Gastroesophageal sphincter (tissue), 4 donors: ENCODE measurements at regions not wholly inside any gene's neighbourhood (a gene's known extent, or its start where the extent isn't known, plus 50 kb on each side); places are given as distances from the start of the nearest gene placed in this dataset.
A peak's percentile ranks its signal among the peaks of the same experiment; 100 is the strongest.

Source experiments
- ATAC-seq: fragments of 150-250 bp; one replicate; pipeline ENCODE4 v1.9.1; 2016; ENCODE audit warnings: mild to moderate bottlenecking, moderate library complexity
- H3K27ac ChIP-seq, 4 donors: fragments of 200-600 bp; sonication (generic) in 3 of 4; 1 replicate in 3 of 4; 2 replicates in 1 of 4; pipeline ENCODE4 v1.5.1; 2016 to 2019
- H3K27me3 ChIP-seq: fragments of 200-600 bp; sonication (generic); one replicate; pipeline ENCODE4 v1.5.1; 2019
- H3K36me3 ChIP-seq, 2 donors: fragments of 200-600 bp; sonication (generic); one replicate each; pipeline ENCODE4 v1.5.1; 2019; ENCODE audit warnings: control low read depth in 1 of 2
- H3K4me1 ChIP-seq, 3 donors: fragments of 200-600 bp; sonication (generic); 1 replicate in 2 of 3; 2 replicates in 1 of 3; pipeline ENCODE4 v1.5.1; 2016 to 2019; ENCODE audit warnings: control low read depth in 2 of 3
- H3K4me3 ChIP-seq, 2 donors: fragments of 200-600 bp; sonication (generic); one replicate each; pipeline ENCODE4 v1.5.1; 2019; ENCODE audit warnings: mild to moderate bottlenecking in 1 of 2, moderate library complexity in 1 of 2
- H3K9me3 ChIP-seq, 3 donors: fragments of 200-600 bp; sonication (generic); one replicate each; pipeline ENCODE4 v1.5.1; 2017 to 2019; ENCODE audit warnings: control low read depth in 2 of 3
- EP300 ChIP-seq: sonication (generic); formaldehyde crosslinking; IDR thresholded peaks from one replicate; pipeline ENCODE4 v1.6.1; 2017; ENCODE audit warnings: antibody characterized with exemption, mild to moderate bottlenecking
- POLR2A ChIP-seq, 2 donors: fragments of 450-650 bp; IDR thresholded peaks; one replicate each; pipeline ENCODE4 v1.6.1; 2017; ENCODE audit warnings: antibody characterized with exemption in 2 of 2, mild to moderate bottlenecking in 2 of 2, moderate library complexity in 1 of 2
- POLR2AphosphoS5 ChIP-seq: sonication (generic); formaldehyde crosslinking; IDR thresholded peaks from one replicate; pipeline ENCODE4 v1.6.1; 2017; ENCODE audit warnings: antibody characterized with exemption
- WGBS, 2 donors: methylation state at CpG; one replicate each; pipeline ENCODE4 v1.1.5; 2018; ENCODE audit warnings: low coverage in 1 of 2; 5-methylcytosine and 5-hydroxymethylcytosine counted together
- TF ChIP-seq, protein P1 (sequence below), 4 experiments: fragments of 200-600 bp in 2 of 4; fragments of 450-650 bp in 2 of 4; sonication (generic) in 1 of 4; IDR thresholded peaks; one replicate each; pipeline ENCODE4 v1.5.1; 2017 to 2019; ENCODE audit warnings: antibody characterized with exemption in 4 of 4, mild to moderate bottlenecking in 2 of 4, moderate library complexity in 2 of 4

DNA sequence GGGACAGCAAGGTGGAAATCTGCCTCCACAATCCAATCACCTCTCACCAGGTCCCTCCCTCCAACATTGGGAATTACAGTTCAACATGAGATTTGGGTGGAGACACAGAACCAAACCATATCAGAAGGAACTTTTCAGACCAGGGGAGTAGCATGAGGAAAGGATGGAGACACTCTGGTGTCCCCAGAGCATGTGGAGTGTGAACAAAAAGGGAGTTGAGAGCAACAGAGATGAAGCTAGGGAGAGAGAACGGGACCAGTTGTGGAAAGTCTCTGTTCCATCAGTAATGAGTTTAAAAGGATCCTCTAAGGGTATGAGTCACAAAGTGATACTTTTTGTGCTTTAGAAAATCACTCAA lies 382.0 kb downstream of the SFMBT2 start:
- no peaks in the 10 kb centered on the region for H3K36me3 ChIP-seq
- H3K9me3 ChIP-seq, result no peaks in the 10 kb centered on the region
- ATAC-seq, result no peak
- H3K4me3 ChIP-seq, result no peak overlapping the region
- H3K4me1 ChIP-seq, result no peaks in the 10 kb centered on the region
- TF ChIP-seq POLR2A (IDR thresholded peaks at IDR 0.05), result no peak
- TF ChIP-seq POLR2AphosphoS5, result no peak
- TF ChIP-seq EP300, result no peak
- TF ChIP-seq, protein P1, sequence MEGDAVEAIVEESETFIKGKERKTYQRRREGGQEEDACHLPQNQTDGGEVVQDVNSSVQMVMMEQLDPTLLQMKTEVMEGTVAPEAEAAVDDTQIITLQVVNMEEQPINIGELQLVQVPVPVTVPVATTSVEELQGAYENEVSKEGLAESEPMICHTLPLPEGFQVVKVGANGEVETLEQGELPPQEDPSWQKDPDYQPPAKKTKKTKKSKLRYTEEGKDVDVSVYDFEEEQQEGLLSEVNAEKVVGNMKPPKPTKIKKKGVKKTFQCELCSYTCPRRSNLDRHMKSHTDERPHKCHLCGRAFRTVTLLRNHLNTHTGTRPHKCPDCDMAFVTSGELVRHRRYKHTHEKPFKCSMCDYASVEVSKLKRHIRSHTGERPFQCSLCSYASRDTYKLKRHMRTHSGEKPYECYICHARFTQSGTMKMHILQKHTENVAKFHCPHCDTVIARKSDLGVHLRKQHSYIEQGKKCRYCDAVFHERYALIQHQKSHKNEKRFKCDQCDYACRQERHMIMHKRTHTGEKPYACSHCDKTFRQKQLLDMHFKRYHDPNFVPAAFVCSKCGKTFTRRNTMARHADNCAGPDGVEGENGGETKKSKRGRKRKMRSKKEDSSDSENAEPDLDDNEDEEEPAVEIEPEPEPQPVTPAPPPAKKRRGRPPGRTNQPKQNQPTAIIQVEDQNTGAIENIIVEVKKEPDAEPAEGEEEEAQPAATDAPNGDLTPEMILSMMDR (IDR thresholded peaks at IDR 0.05), result no peak
- no peaks in the 10 kb centered on the region for H3K27me3 ChIP-seq
- 79 to 88% methylated on average over 1 of the region's 1 CpG for WGBS, 2 donors
- no peak overlapping the region for H3K27ac ChIP-seq

DNA sequence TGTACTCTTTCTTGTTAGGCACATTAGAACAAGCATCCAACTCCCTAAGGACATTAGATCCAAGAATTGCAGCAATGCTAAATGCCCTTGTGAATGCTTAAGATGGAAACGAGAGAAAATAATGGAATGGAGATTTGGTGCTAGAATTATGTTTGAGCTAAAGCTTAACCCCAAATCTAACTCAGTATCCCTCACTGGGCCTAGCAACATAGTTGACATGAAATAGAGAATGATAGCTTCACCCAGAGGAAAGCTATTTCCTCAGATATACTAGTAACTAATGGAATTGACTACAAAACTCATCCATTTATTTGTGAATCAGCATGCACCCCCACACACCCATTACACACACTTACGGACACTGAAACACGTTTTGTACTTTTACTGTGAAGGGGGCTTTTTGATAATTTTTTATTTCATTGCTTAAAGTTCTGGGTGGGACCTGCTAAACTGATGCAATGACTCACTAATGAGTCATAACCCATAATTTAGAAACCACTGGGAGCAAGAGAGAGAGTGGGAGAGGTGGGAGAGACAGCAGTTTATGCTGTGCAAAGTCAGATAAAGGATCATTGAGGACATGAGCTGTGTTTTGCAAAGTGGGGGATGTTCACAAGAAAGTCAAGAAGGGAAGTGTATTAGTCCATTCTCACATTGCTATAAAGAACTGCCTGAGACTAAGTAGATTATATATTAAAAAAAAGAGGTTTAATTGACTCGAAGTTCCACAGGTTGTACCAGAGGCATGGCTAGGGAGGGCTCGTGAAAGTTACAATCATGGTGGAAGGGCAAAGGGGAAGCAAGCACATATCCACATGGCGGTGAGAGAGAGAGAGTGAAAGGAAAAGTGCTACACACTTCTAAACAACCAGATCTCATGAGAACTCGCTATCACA lies 382.7 kb downstream of the SFMBT2 start:
- peak; percentile 76 for ATAC-seq
- Histone ChIP-seq H3K9me3 (peaks cover 0 to 4% (median 0%) of the 10 kb centered on the region in 3 donors), H3K36me3 (no peaks in the 10 kb centered on the region), H3K4me1 (no peaks in the 10 kb centered on the region), H3K27me3 (no peaks in the 10 kb centered on the region), H3K27ac (no peak overlapping the region), H3K4me3 (no peak overlapping the region)
- WGBS, 2 donors, result 61 to 82% methylated on average over 7 of the region's 7 CpGs
- TF ChIP-seq POLR2AphosphoS5 (peak; percentile 19), EP300 (no peak)

DNA sequence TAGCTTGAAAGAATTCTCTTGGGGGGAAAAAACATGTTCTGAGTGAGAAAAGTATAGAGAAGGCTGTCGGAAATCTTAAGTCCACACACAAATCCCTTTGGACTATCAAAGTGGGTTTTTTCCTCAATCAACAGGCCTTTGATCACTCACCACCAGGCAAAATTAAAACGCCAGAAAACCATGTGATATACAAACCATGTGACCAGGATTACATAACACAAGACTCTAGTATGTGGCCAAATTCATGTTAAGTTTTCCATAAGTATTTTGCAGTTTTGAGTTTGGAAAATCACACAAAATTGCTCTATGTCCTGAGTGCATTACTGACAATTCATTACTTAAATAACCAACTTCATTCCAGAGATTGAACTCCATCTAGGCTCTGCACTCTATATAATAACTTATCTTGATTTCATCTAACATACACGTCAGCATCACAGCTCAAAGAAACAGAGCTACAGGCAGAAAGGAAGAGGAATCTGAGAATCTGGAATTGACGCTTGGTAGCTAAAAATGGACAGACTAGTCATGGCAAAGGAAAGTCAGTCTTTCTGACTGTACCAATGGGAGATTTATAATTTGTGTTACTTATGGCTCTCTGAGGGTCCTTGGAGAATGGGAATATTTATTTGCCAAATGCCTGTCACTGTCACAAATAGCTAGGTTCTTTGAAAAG lies 383.5 kb downstream of the SFMBT2 start:
- Histone ChIP-seq H3K27ac (no peak overlapping the region), H3K36me3 (no peaks in the 10 kb centered on the region), H3K27me3 (no peaks in the 10 kb centered on the region), H3K4me1 (no peaks in the 10 kb centered on the region), H3K9me3 (peaks cover 0 to 7% (median 0%) of the 10 kb centered on the region in 3 donors), H3K4me3 (no peak overlapping the region)
- TF ChIP-seq POLR2AphosphoS5, result no peak
- TF ChIP-seq EP300, result no peak
- TF ChIP-seq, protein P1 (IDR thresholded peaks at IDR 0.05), result no peak
- no peak for TF ChIP-seq POLR2A (IDR thresholded peaks at IDR 0.05)
- ATAC-seq, result no peak
- WGBS, 2 donors, result 66 to 80% methylated on average over 4 of the region's 4 CpGs

DNA sequence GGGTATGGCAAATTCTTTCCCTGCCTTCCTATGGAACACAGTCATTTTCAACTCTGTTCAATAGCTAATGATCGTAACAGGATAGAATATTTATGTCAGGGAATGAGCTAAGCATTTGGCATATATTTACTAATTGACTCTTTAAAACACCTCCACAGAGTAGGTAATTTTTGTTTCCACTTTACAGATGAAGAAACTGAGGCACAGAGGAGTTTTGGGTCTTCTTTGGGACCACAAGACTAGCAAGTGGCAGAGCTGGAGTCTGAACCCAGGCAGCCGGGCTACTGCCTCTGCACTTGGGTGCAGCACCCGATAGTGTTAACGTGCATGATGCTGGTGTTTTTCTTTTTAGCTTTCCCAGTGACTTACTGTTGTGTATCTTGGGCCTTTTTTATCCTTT lies 384.0 kb downstream of the SFMBT2 start:
- Histone ChIP-seq H3K36me3 (no peaks in the 10 kb centered on the region), H3K27ac (no peak overlapping the region), H3K9me3 (peaks cover 0 to 7% (median 0%) of the 10 kb centered on the region in 3 donors), H3K4me1 (no peaks in the 10 kb centered on the region), H3K4me3 (no peak overlapping the region), H3K27me3 (no peaks in the 10 kb centered on the region)
- 87 to 100% methylated on average over 1 to 4 of the region's 4 CpGs for WGBS, 2 donors
- no peak for TF ChIP-seq POLR2AphosphoS5
- ATAC-seq, result no peak

DNA sequence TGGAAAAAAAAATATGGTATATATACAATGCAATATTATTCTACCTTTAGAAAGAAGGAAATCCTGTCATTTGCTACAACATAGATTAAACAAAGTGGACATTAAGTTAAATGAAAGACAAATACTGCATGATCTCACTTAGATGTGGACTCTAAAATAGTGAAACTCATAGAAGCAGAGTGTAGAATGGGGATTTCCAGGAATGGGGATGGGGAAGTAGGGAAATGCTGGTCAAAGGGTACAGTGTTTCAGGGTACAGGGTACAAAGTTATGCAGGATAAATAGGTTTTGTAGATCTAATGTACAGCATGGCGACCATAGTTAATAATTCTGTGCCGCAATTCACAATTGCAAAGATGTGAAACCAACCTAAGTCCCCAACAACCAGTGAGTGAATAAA lies 385.5 kb downstream of the SFMBT2 start:
- H3K4me3 ChIP-seq, result no peak overlapping the region
- peaks cover 0 to 9% (median 0%) of the 10 kb centered on the region in 3 donors for H3K9me3 ChIP-seq
- no peaks in the 10 kb centered on the region for H3K4me1 ChIP-seq
- no peaks in the 10 kb centered on the region for H3K36me3 ChIP-seq
- no peak for TF ChIP-seq POLR2A (IDR thresholded peaks at IDR 0.05)
- H3K27ac ChIP-seq, result no peak overlapping the region
- H3K27me3 ChIP-seq, result no peaks in the 10 kb centered on the region
- no peak for ATAC-seq
- WGBS, 2 donors, result 96% methylated on average over 2 of the region's 2 CpGs; no CpG with 5 or more reads in 1 of the 2 donors

DNA sequence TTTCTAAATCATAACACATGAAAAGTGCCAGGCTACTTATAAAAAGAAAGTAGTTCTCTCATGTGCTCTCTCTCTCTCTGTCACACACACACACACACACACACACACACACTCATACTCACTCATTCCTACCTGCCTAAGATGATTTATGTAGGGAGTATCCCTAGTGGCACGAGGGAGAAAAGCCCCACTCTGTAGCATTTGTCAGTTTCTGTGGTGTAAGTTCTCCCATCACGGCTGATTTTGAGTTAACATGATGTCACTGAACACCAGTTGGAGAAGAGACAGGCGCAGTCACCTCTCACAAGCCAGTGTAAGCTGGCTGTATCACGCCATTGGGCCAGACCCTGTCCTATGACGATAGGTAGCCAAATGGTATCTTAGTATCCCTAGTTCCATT lies 395.4 kb downstream of the SFMBT2 start:
- ATAC-seq, result no peak
- Histone ChIP-seq H3K4me3 (no peak overlapping the region), H3K36me3 (no peaks in the 10 kb centered on the region), H3K4me1 (no peaks in the 10 kb centered on the region), H3K27me3 (no peaks in the 10 kb centered on the region), H3K9me3 (peaks cover 0 to 16% (median 0%) of the 10 kb centered on the region in 3 donors), H3K27ac (no peak overlapping the region)
- WGBS, 2 donors, result 62 to 100% methylated on average over 1 to 5 of the region's 5 CpGs
- TF ChIP-seq, protein P1 (IDR thresholded peaks at IDR 0.05), result no peak
- TF ChIP-seq POLR2A (IDR thresholded peaks at IDR 0.05) (no peak), EP300 (no peak), POLR2AphosphoS5 (no peak)
